MM.1S (cell line): ENCODE measurements at regions not wholly inside any gene's neighbourhood (a gene's known extent, or its start where the extent isn't known, plus 50 kb on each side); places are given as distances from the start of the nearest gene placed in this dataset.

ENCODE experiments used
- CTCF ChIP-seq: fragments of 300-600 bp; sonication (generic); IDR thresholded peaks from 2 replicates; pipeline ENCODE4 v1.5.1; 2016; ENCODE audit warnings: antibody characterized with exemption, low read length, mixed read lengths
- EZH2 ChIP-seq: fragments of 300-600 bp; sonication (generic); optimal IDR thresholded peaks from 2 replicates; pipeline ENCODE3; 2017; ENCODE audit warnings: low read depth, mild to moderate bottlenecking, antibody characterized with exemption, low read length, mixed read lengths
- EZH2phosphoT487 ChIP-seq: fragments of 300-600 bp; sonication (generic); IDR thresholded peaks from 2 replicates; pipeline ENCODE4 v1.6.1; 2018; ENCODE audit warnings: antibody characterized with exemption, low read length

GRCh38 chr5:86038566-86038965 lies 579.2 kb upstream of the COX7C start:
- TF ChIP-seq CTCF (no peak), EZH2 (no peak), EZH2phosphoT487 (no peak)
